ENCODE measurements at regions not wholly inside any gene's neighbourhood (a gene's known extent, or its start where the extent isn't known, plus 50 kb on each side); places are given as distances from the start of the nearest gene placed in this dataset.

DNA sequence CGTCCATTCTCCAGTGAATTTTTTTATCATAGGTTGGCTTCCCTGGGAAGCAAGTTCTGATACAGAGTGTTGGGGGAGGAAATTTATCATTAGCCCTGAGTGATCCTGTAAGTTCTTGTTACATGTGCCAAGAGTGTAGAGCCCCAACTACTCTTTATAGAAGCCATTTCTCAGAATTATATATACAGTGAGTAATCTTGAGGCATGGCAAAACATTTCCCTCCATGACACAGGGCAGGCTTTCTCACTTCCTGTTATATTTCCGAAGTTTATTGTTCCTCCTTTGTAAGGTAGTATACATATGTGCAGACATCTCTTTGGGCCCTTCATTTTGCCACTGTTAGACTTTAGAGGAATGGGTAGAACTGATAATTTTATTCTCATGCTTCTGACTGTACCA, 484.7 kb upstream of the NRXN1 start:
- TF ChIP-seq, protein P1, sequence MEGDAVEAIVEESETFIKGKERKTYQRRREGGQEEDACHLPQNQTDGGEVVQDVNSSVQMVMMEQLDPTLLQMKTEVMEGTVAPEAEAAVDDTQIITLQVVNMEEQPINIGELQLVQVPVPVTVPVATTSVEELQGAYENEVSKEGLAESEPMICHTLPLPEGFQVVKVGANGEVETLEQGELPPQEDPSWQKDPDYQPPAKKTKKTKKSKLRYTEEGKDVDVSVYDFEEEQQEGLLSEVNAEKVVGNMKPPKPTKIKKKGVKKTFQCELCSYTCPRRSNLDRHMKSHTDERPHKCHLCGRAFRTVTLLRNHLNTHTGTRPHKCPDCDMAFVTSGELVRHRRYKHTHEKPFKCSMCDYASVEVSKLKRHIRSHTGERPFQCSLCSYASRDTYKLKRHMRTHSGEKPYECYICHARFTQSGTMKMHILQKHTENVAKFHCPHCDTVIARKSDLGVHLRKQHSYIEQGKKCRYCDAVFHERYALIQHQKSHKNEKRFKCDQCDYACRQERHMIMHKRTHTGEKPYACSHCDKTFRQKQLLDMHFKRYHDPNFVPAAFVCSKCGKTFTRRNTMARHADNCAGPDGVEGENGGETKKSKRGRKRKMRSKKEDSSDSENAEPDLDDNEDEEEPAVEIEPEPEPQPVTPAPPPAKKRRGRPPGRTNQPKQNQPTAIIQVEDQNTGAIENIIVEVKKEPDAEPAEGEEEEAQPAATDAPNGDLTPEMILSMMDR (IDR thresholded peaks at IDR 0.05), result no peak
- TF ChIP-seq POLR2A (IDR thresholded peaks at IDR 0.05), result no peak

Measured in Peyer's patch (tissue), 4 donors.